Endothelial cell of umbilical vein (primary cell): ENCODE measurements at regions not wholly inside any gene's neighbourhood (a gene's known extent, or its start where the extent isn't known, plus 50 kb on each side); places are given as distances from the start of the nearest gene placed in this dataset.

Experiments used
- BruUV-seq: library from RNA; stranded (reverse); fragments of 400-500 nt; replicated peaks from 2 replicates; lab custom pipeline; 2021; lab: Mats Ljungman, UMichigan
- CTCF ChIA-PET: fragments of 300-600, 350-600 bp; sonication (Branson Sonifier 250); formaldehyde crosslinking; loops from one replicate; lab custom pipeline; 2021; ENCODE audit warnings: antibody characterized with exemption, inconsistent platforms; lab: Charles Lee
- POLR2A ChIA-PET: fragments of 300-600, 350-600 bp; sonication (Branson Sonifier 250); formaldehyde crosslinking; loops from one replicate; lab custom pipeline; 2021; ENCODE audit warnings: antibody characterized with exemption, inconsistent platforms; lab: Charles Lee
- DNase-seq: peaks from one replicate; pipeline ENCODE4 v3.0.0-alpha.2; 2011; ENCODE audit warnings: low read depth, low spot score
- FAIRE-seq: peaks from 2 replicates; lab custom pipeline; 2011; peaks lifted over from hg19 to GRCh38; lab: Jason Lieb, UNC
- H2AFZ ChIP-seq: 2 replicates; pipeline ENCODE4 v1.6.0; 2012; ENCODE audit warnings: low read depth, low read length, control low read depth, inconsistent platforms
- H3K27ac ChIP-seq: 2 replicates; pipeline ENCODE4 v1.5.1; 2011; ENCODE audit warnings: low read depth, mild to moderate bottlenecking, control low read depth, low read length, moderate library complexity; ENCODE audit not compliant: insufficient read depth
- H3K27me3 ChIP-seq, 2 experiments: 2 replicates each; pipeline versions ENCODE4 v1.6.0 to v1.6.1; 2011; ENCODE audit warnings: low read length in 2 of 2, mixed read lengths in 1 of 2; ENCODE audit not compliant: control insufficient read depth in 2 of 2, insufficient read depth in 2 of 2
- H3K36me3 ChIP-seq, 2 experiments: 2 replicates in 1 of 2; 3 replicates in 1 of 2; pipeline ENCODE4 v1.5.1; 2011; ENCODE audit warnings: low read length in 2 of 2, mild to moderate bottlenecking in 1 of 2, moderate library complexity in 1 of 2; ENCODE audit not compliant: control insufficient read depth in 2 of 2, insufficient read depth in 2 of 2; ENCODE audit errors: extremely low read depth in 1 of 2
- H3K4me1 ChIP-seq: 3 replicates; pipeline ENCODE4 v1.5.1; 2011; ENCODE audit warnings: mild to moderate bottlenecking, low read length; ENCODE audit not compliant: control insufficient read depth, insufficient read depth; ENCODE audit errors: extremely low read depth
- H3K4me2 ChIP-seq: 2 replicates; pipeline ENCODE4 v1.6.1; 2011; ENCODE audit warnings: low read length, control low read depth, mixed read lengths; ENCODE audit not compliant: insufficient read depth
- H3K4me3 ChIP-seq, 3 experiments: fragments of 200-600 bp in 1 of 3; sonication (generic), shearing (Covaris generic) in 1 of 3; replicated peaks in 1 of 3; 2 replicates each; pipeline ENCODE4 v1.5.1; 2011 to 2016; ENCODE audit warnings: control low read depth in 3 of 3, low read length in 3 of 3, mild to moderate bottlenecking in 2 of 3, inconsistent platforms in 1 of 3, low read depth in 1 of 3, moderate library complexity in 1 of 3; ENCODE audit not compliant: insufficient read depth in 1 of 3
- H3K79me2 ChIP-seq: 2 replicates; pipeline ENCODE4 v1.6.0; 2012; ENCODE audit warnings: low read length, inconsistent platforms; ENCODE audit not compliant: control insufficient read depth, insufficient read depth
- H3K9ac ChIP-seq: replicated peaks from 2 replicates; pipeline ENCODE3; 2011; ENCODE audit warnings: low read length, control low read depth; ENCODE audit not compliant: insufficient read depth; ENCODE audit errors: extremely low read depth
- H3K9me1 ChIP-seq: replicated peaks from 3 replicates; pipeline ENCODE4 v1.6.0; 2011; ENCODE audit warnings: mild to moderate bottlenecking, low read length; ENCODE audit not compliant: control insufficient read depth, insufficient read depth; ENCODE audit errors: extremely low read depth
- H3K9me3 ChIP-seq: replicated peaks from 2 replicates; pipeline ENCODE4 v1.5.1; 2012; ENCODE audit warnings: low read length, inconsistent platforms; ENCODE audit not compliant: control insufficient read depth, insufficient read depth
- H4K20me1 ChIP-seq: replicated peaks from 2 replicates; pipeline ENCODE3; 2011; ENCODE audit warnings: mild to moderate bottlenecking, low read length; ENCODE audit not compliant: control insufficient read depth, insufficient read depth; ENCODE audit errors: extremely low read depth
- CTCF ChIP-seq, 2 donors: IDR thresholded peaks; 1 replicate in 1 of 2; 2 replicates in 1 of 2; pipeline ENCODE4 v1.5.1; 2011; ENCODE audit warnings: low read length in 2 of 2, mild to moderate bottlenecking in 2 of 2, moderate library complexity in 2 of 2, control low read depth in 1 of 2, inconsistent platforms in 1 of 2, low read depth in 1 of 2; ENCODE audit not compliant: insufficient read depth in 1 of 2; ENCODE audit errors: extremely low read depth in 1 of 2
- EZH2 ChIP-seq: IDR thresholded peaks from 2 replicates; pipeline ENCODE4 v1.6.1; 2012; ENCODE audit warnings: borderline replicate concordance, low read depth, mild to moderate bottlenecking, moderate library complexity, low read length, inconsistent platforms; ENCODE audit not compliant: severe bottlenecking
- FOS ChIP-seq: IDR thresholded peaks from 2 replicates; pipeline ENCODE4 v1.6.1; 2011; ENCODE audit warnings: mild to moderate bottlenecking, low read length, moderate library complexity, borderline replicate concordance; ENCODE audit not compliant: insufficient read depth
- GATA2 ChIP-seq: IDR thresholded peaks from 2 replicates; pipeline ENCODE4 v1.7.0; 2011; ENCODE audit warnings: low read depth, mild to moderate bottlenecking, moderate library complexity, mixed read lengths, low read length; ENCODE audit not compliant: insufficient read length, insufficient read depth
- JUN ChIP-seq: IDR thresholded peaks from 2 replicates; pipeline ENCODE4 v1.6.1; 2011; ENCODE audit warnings: borderline replicate concordance, low read depth; ENCODE audit not compliant: insufficient read length, insufficient read depth
- MYC ChIP-seq: IDR thresholded peaks from one replicate; pipeline ENCODE4 v1.6.1; 2011; ENCODE audit warnings: mild to moderate bottlenecking, low read depth, low read length
- POLR2A ChIP-seq: IDR thresholded peaks from 2 replicates; pipeline ENCODE4 v1.6.1; 2012; ENCODE audit warnings: low read depth, mild to moderate bottlenecking, control low read depth, low read length
- POLR2AphosphoS5 ChIP-seq: IDR thresholded peaks from 2 replicates; pipeline ENCODE4 v1.6.1; 2012; ENCODE audit warnings: low read depth, mild to moderate bottlenecking, control low read depth, low read length, moderate library complexity; ENCODE audit not compliant: insufficient read depth
- dilution Hi-C: fragments of 300-500 bp; cut with MboI; formaldehyde crosslinking; loops from one replicate; pipeline ENCODE4 v1.15.0; 2019; ENCODE audit warnings: low sequenced_read_pairs; ENCODE audit not compliant: extremely low pct_ligation_motif_present
- intact Hi-C: fragments of 100-400 bp; cut with micrococcal nuclease; formaldehyde crosslinking; loops from one replicate; pipeline ENCODE4 v1.10.0; 2022
- TF ChIP-seq, protein P1 (sequence below): IDR thresholded peaks from 2 replicates; pipeline ENCODE4 v1.6.1; 2011; ENCODE audit not compliant: insufficient read depth, insufficient read length

GRCh38 chr15:23828786-23829185 is 141.7 kb upstream of the NDN start:
- H3K4me3 ChIP-seq, result no peak overlapping the region
- H3K27ac ChIP-seq, result no peak overlapping the region
- H3K4me2 ChIP-seq, result no peak overlapping the region
- H3K9ac ChIP-seq, result no peak overlapping the region
- H3K4me1 ChIP-seq, result no peaks in the 10 kb centered on the region
- BruUV-seq, result no TSS peak
- dilution Hi-C loops, result no loop called here
- ChIA-PET POLR2A (no interaction called here), CTCF (no interaction called here)
- FAIRE-seq (no peak), DNase-seq (no peak)
- peaks cover 2% of the 10 kb centered on the region for H3K9me3 ChIP-seq
- no peaks in the 10 kb centered on the region for H3K27me3 ChIP-seq
- no peaks in the 10 kb centered on the region for H3K79me2 ChIP-seq
- no peak overlapping the region for H2AFZ ChIP-seq
- intact Hi-C loops, result no loop called here
- H4K20me1 ChIP-seq, result no peaks in the 10 kb centered on the region
- no peaks in the 10 kb centered on the region for H3K36me3 ChIP-seq
- TF ChIP-seq GATA2, result no peak
- TF ChIP-seq MYC, result no peak
- TF ChIP-seq, protein P1, sequence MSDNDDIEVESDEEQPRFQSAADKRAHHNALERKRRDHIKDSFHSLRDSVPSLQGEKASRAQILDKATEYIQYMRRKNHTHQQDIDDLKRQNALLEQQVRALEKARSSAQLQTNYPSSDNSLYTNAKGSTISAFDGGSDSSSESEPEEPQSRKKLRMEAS, result no peak
- no peak for TF ChIP-seq JUN
- no peak for TF ChIP-seq CTCF (IDR thresholded peaks at IDR 0.05; ENCODE audit: extremely low read depth in 1 of 2, insufficient read depth in 1 of 2, low read depth in 1 of 2, low read length in 2 of 2)
- TF ChIP-seq POLR2AphosphoS5, result no peak
- TF ChIP-seq FOS, result no peak
- no peak for TF ChIP-seq POLR2A
- no peak for TF ChIP-seq EZH2
- H3K9me1 ChIP-seq, result no peaks in the 10 kb centered on the region
